Endothelial cell of umbilical vein (primary cell): ENCODE measurements at regions not wholly inside any gene's neighbourhood (a gene's known extent, or its start where the extent isn't known, plus 50 kb on each side); places are given as distances from the start of the nearest gene placed in this dataset.

Source experiments
- BruUV-seq: library from RNA; stranded (reverse); fragments of 400-500 nt; replicated peaks from 2 replicates; lab custom pipeline; 2021; lab: Mats Ljungman, UMichigan
- CTCF ChIA-PET: fragments of 300-600, 350-600 bp; sonication (Branson Sonifier 250); formaldehyde crosslinking; loops from one replicate; lab custom pipeline; 2021; ENCODE audit warnings: antibody characterized with exemption, inconsistent platforms; lab: Charles Lee
- POLR2A ChIA-PET: fragments of 300-600, 350-600 bp; sonication (Branson Sonifier 250); formaldehyde crosslinking; loops from one replicate; lab custom pipeline; 2021; ENCODE audit warnings: antibody characterized with exemption, inconsistent platforms; lab: Charles Lee
- DNase-seq: peaks from one replicate; pipeline ENCODE4 v3.0.0-alpha.2; 2011; ENCODE audit warnings: low read depth, low spot score
- FAIRE-seq: peaks from 2 replicates; lab custom pipeline; 2011; peaks lifted over from hg19 to GRCh38; lab: Jason Lieb, UNC
- H2AFZ ChIP-seq: 2 replicates; pipeline ENCODE4 v1.6.0; 2012; ENCODE audit warnings: low read depth, low read length, control low read depth, inconsistent platforms
- H3K27ac ChIP-seq: 2 replicates; pipeline ENCODE4 v1.5.1; 2011; ENCODE audit warnings: low read depth, mild to moderate bottlenecking, control low read depth, low read length, moderate library complexity; ENCODE audit not compliant: insufficient read depth
- H3K27me3 ChIP-seq, 2 experiments: 2 replicates each; pipeline versions ENCODE4 v1.6.0 to v1.6.1; 2011; ENCODE audit warnings: low read length in 2 of 2, mixed read lengths in 1 of 2; ENCODE audit not compliant: control insufficient read depth in 2 of 2, insufficient read depth in 2 of 2
- H3K36me3 ChIP-seq, 2 experiments: 2 replicates in 1 of 2; 3 replicates in 1 of 2; pipeline ENCODE4 v1.5.1; 2011; ENCODE audit warnings: low read length in 2 of 2, mild to moderate bottlenecking in 1 of 2, moderate library complexity in 1 of 2; ENCODE audit not compliant: control insufficient read depth in 2 of 2, insufficient read depth in 2 of 2; ENCODE audit errors: extremely low read depth in 1 of 2
- H3K4me1 ChIP-seq: 3 replicates; pipeline ENCODE4 v1.5.1; 2011; ENCODE audit warnings: mild to moderate bottlenecking, low read length; ENCODE audit not compliant: control insufficient read depth, insufficient read depth; ENCODE audit errors: extremely low read depth
- H3K4me2 ChIP-seq: 2 replicates; pipeline ENCODE4 v1.6.1; 2011; ENCODE audit warnings: low read length, control low read depth, mixed read lengths; ENCODE audit not compliant: insufficient read depth
- H3K4me3 ChIP-seq, 3 experiments: fragments of 200-600 bp in 1 of 3; sonication (generic), shearing (Covaris generic) in 1 of 3; replicated peaks in 1 of 3; 2 replicates each; pipeline ENCODE4 v1.5.1; 2011 to 2016; ENCODE audit warnings: control low read depth in 3 of 3, low read length in 3 of 3, mild to moderate bottlenecking in 2 of 3, inconsistent platforms in 1 of 3, low read depth in 1 of 3, moderate library complexity in 1 of 3; ENCODE audit not compliant: insufficient read depth in 1 of 3
- H3K79me2 ChIP-seq: 2 replicates; pipeline ENCODE4 v1.6.0; 2012; ENCODE audit warnings: low read length, inconsistent platforms; ENCODE audit not compliant: control insufficient read depth, insufficient read depth
- H3K9ac ChIP-seq: replicated peaks from 2 replicates; pipeline ENCODE3; 2011; ENCODE audit warnings: low read length, control low read depth; ENCODE audit not compliant: insufficient read depth; ENCODE audit errors: extremely low read depth
- H3K9me1 ChIP-seq: replicated peaks from 3 replicates; pipeline ENCODE4 v1.6.0; 2011; ENCODE audit warnings: mild to moderate bottlenecking, low read length; ENCODE audit not compliant: control insufficient read depth, insufficient read depth; ENCODE audit errors: extremely low read depth
- H3K9me3 ChIP-seq: replicated peaks from 2 replicates; pipeline ENCODE4 v1.5.1; 2012; ENCODE audit warnings: low read length, inconsistent platforms; ENCODE audit not compliant: control insufficient read depth, insufficient read depth
- H4K20me1 ChIP-seq: replicated peaks from 2 replicates; pipeline ENCODE3; 2011; ENCODE audit warnings: mild to moderate bottlenecking, low read length; ENCODE audit not compliant: control insufficient read depth, insufficient read depth; ENCODE audit errors: extremely low read depth
- CTCF ChIP-seq, 2 donors: IDR thresholded peaks; 1 replicate in 1 of 2; 2 replicates in 1 of 2; pipeline ENCODE4 v1.5.1; 2011; ENCODE audit warnings: low read length in 2 of 2, mild to moderate bottlenecking in 2 of 2, moderate library complexity in 2 of 2, control low read depth in 1 of 2, inconsistent platforms in 1 of 2, low read depth in 1 of 2; ENCODE audit not compliant: insufficient read depth in 1 of 2; ENCODE audit errors: extremely low read depth in 1 of 2
- EZH2 ChIP-seq: IDR thresholded peaks from 2 replicates; pipeline ENCODE4 v1.6.1; 2012; ENCODE audit warnings: borderline replicate concordance, low read depth, mild to moderate bottlenecking, moderate library complexity, low read length, inconsistent platforms; ENCODE audit not compliant: severe bottlenecking
- FOS ChIP-seq: IDR thresholded peaks from 2 replicates; pipeline ENCODE4 v1.6.1; 2011; ENCODE audit warnings: mild to moderate bottlenecking, low read length, moderate library complexity, borderline replicate concordance; ENCODE audit not compliant: insufficient read depth
- GATA2 ChIP-seq: IDR thresholded peaks from 2 replicates; pipeline ENCODE4 v1.7.0; 2011; ENCODE audit warnings: low read depth, mild to moderate bottlenecking, moderate library complexity, mixed read lengths, low read length; ENCODE audit not compliant: insufficient read length, insufficient read depth
- JUN ChIP-seq: IDR thresholded peaks from 2 replicates; pipeline ENCODE4 v1.6.1; 2011; ENCODE audit warnings: borderline replicate concordance, low read depth; ENCODE audit not compliant: insufficient read length, insufficient read depth
- MAX ChIP-seq: IDR thresholded peaks from 2 replicates; pipeline ENCODE4 v1.6.1; 2011; ENCODE audit not compliant: insufficient read depth, insufficient read length
- MYC ChIP-seq: IDR thresholded peaks from one replicate; pipeline ENCODE4 v1.6.1; 2011; ENCODE audit warnings: mild to moderate bottlenecking, low read depth, low read length
- POLR2A ChIP-seq: IDR thresholded peaks from 2 replicates; pipeline ENCODE4 v1.6.1; 2012; ENCODE audit warnings: low read depth, mild to moderate bottlenecking, control low read depth, low read length
- POLR2AphosphoS5 ChIP-seq: IDR thresholded peaks from 2 replicates; pipeline ENCODE4 v1.6.1; 2012; ENCODE audit warnings: low read depth, mild to moderate bottlenecking, control low read depth, low read length, moderate library complexity; ENCODE audit not compliant: insufficient read depth
- dilution Hi-C: fragments of 300-500 bp; cut with MboI; formaldehyde crosslinking; loops from one replicate; pipeline ENCODE4 v1.15.0; 2019; ENCODE audit warnings: low sequenced_read_pairs; ENCODE audit not compliant: extremely low pct_ligation_motif_present
- intact Hi-C: fragments of 100-400 bp; cut with micrococcal nuclease; formaldehyde crosslinking; loops from one replicate; pipeline ENCODE4 v1.10.0; 2022

GRCh38 chr15:88323468-88323867 is 66.9 kb upstream of the NTRK3 start:
- no peak for DNase-seq
- Histone ChIP-seq H3K9ac (no peak overlapping the region), H2AFZ (no peak overlapping the region), H3K4me1 (no peaks in the 10 kb centered on the region), H3K4me2 (no peak overlapping the region), H3K9me3 (no peaks in the 10 kb centered on the region), H4K20me1 (no peaks in the 10 kb centered on the region), H3K36me3 (no peaks in the 10 kb centered on the region), H3K27me3 (no peaks in the 10 kb centered on the region), H3K4me3 (no peak overlapping the region), H3K9me1 (no peaks in the 10 kb centered on the region), H3K27ac (no peak overlapping the region), H3K79me2 (no peaks in the 10 kb centered on the region)
- no peak for FAIRE-seq
- POLR2A ChIA-PET = no interaction called here
- intact Hi-C loops (no loop called here), dilution Hi-C loops (no loop called here)
- TF ChIP-seq FOS = no peak
- no TSS peak for BruUV-seq
- CTCF ChIA-PET = no interaction called here

- Histone ChIP-seq H3K27ac (no peak overlapping the region), H4K20me1 (no peaks in the 10 kb centered on the region), H3K79me2 (no peaks in the 10 kb centered on the region), H3K36me3 (no peaks in the 10 kb centered on the region), H3K27me3 (no peaks in the 10 kb centered on the region), H3K4me3 (no peak overlapping the region), H3K4me2 (no peak overlapping the region), H3K9ac (no peak overlapping the region), H3K9me3 (no peaks in the 10 kb centered on the region), H3K4me1 (no peaks in the 10 kb centered on the region), H3K9me1 (no peaks in the 10 kb centered on the region), H2AFZ (no peak overlapping the region)
- no TSS peak for BruUV-seq
- intact Hi-C loops = no loop called here
- ChIA-PET CTCF (no interaction called here), POLR2A (no interaction called here)
- FAIRE-seq (no peak), DNase-seq (no peak)
- dilution Hi-C loops = no loop called here
- no peak for TF ChIP-seq POLR2AphosphoS5
- TF ChIP-seq MAX = no peak
- no peak for TF ChIP-seq EZH2
- no peak for TF ChIP-seq MYC
- TF ChIP-seq FOS = no peak
- no peak for TF ChIP-seq GATA2
- no peak for TF ChIP-seq CTCF (IDR thresholded peaks at IDR 0.05; ENCODE audit: extremely low read depth in 1 of 2, insufficient read depth in 1 of 2, low read depth in 1 of 2, low read length in 2 of 2)
- no peak for TF ChIP-seq JUN
- TF ChIP-seq POLR2A = no peak
Measured at GRCh38 chr15:88322461-88322860, 65.9 kb upstream of the NTRK3 start.
